DOHH2 (cell line): ENCODE measurements at regions not wholly inside any gene's neighbourhood (a gene's known extent, or its start where the extent isn't known, plus 50 kb on each side); places are given as distances from the start of the nearest gene placed in this dataset.

ENCODE experiments used
- CTCF ChIP-seq: fragments of 200-600 bp; sonication (generic); IDR thresholded peaks from one replicate; pipeline ENCODE4 v1.5.1; 2014; ENCODE audit warnings: antibody characterized with exemption, mild to moderate bottlenecking, low read depth, low read length; ENCODE audit not compliant: poor library complexity, severe bottlenecking
- EZH2phosphoT487 ChIP-seq: fragments of 200-600 bp; sonication (generic); IDR thresholded peaks from 2 replicates; pipeline ENCODE4 v1.6.1; 2017; ENCODE audit warnings: borderline replicate concordance, mild to moderate bottlenecking, antibody characterized with exemption, low read length, moderate library complexity, mixed read lengths

DNA sequence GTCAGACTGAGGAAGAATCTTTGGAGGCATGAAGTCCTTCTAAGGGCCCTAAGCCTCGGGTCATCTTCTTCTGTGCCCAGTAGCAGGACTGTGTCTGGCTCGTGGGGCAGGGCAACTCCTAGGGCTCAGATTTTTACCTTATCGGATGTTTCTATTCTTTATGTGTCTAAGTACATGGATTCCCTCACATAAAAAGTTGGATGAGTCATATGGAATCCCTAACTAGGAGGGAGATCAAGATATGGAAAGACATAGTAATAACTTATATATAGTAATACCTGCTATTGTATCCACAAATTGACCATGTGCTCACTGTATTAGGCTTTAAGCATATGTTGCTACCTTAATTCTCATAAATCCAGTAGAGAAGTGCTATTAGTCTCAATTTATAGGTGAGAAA, 364.5 kb upstream of the CAMK1G start:
- TF ChIP-seq CTCF: no peak
- TF ChIP-seq EZH2phosphoT487: no peak
